Neural cell (in vitro differentiated cells): ENCODE measurements at regions not wholly inside any gene's neighbourhood (a gene's known extent, or its start where the extent isn't known, plus 50 kb on each side); places are given as distances from the start of the nearest gene placed in this dataset.

Experiments
- H2AFZ ChIP-seq: fragments of 200-600, 300-800 bp; sonication (generic), shearing (Covaris generic); 2 replicates; pipeline ENCODE4 v1.6.0; 2014; ENCODE audit warnings: low read depth, mild to moderate bottlenecking, antibody characterized with exemption, low read length, moderate library complexity
- H3F3A ChIP-seq: fragments of 200-600 bp; shearing (Covaris generic); 2 replicates; pipeline ENCODE4 v1.6.1; 2016; ENCODE audit warnings: mild to moderate bottlenecking, moderate library complexity, mixed read lengths, antibody characterized with exemption, low read length; ENCODE audit not compliant: insufficient read depth, poor library complexity, severe bottlenecking
- H3K27ac ChIP-seq: fragments of 200-600, 300-800 bp; sonication (generic), shearing (Covaris generic); 2 replicates; pipeline ENCODE4 v1.5.1; 2014; ENCODE audit warnings: mild to moderate bottlenecking, low read length, moderate library complexity
- H3K27me3 ChIP-seq: fragments of 300-800, 200-600 bp; sonication (generic), shearing (Covaris generic); 2 replicates; pipeline ENCODE4 v1.6.0; 2014; ENCODE audit warnings: mild to moderate bottlenecking, low read depth, low read length, moderate library complexity; ENCODE audit not compliant: insufficient read depth
- H3K36me3 ChIP-seq: fragments of 300-800, 200-600 bp; sonication (generic), shearing (Covaris generic); 2 replicates; pipeline ENCODE4 v1.5.1; 2014; ENCODE audit warnings: mild to moderate bottlenecking, antibody characterized with exemption, low read length, moderate library complexity; ENCODE audit not compliant: insufficient read depth
- H3K4me2 ChIP-seq: fragments of 300-800, 200-600 bp; sonication (generic), shearing (Covaris generic); 2 replicates; pipeline ENCODE4 v1.6.0; 2014; ENCODE audit warnings: mild to moderate bottlenecking, low read length
- H3K4me3 ChIP-seq: fragments of 300-800, 200-600 bp; sonication (generic), shearing (Covaris generic); 2 replicates; pipeline ENCODE4 v1.5.1; 2014; ENCODE audit warnings: mild to moderate bottlenecking, low read length, moderate library complexity
- H3K79me2 ChIP-seq: fragments of 200-600 bp; shearing (Covaris generic); replicated peaks from 2 replicates; pipeline ENCODE4 v1.6.0; 2014; ENCODE audit warnings: mild to moderate bottlenecking, low read length, moderate library complexity; ENCODE audit not compliant: insufficient read depth
- H3K9ac ChIP-seq: fragments of 300-800, 200-600 bp; sonication (generic), shearing (Covaris generic); 2 replicates; pipeline ENCODE4 v1.6.1; 2016; ENCODE audit warnings: mild to moderate bottlenecking, low read length, mixed read lengths
- H3K9me2 ChIP-seq: fragments of 200-600 bp; shearing (Covaris generic); 2 replicates; pipeline ENCODE4 v1.6.1; 2016; ENCODE audit warnings: mild to moderate bottlenecking, low read length, mixed read lengths; ENCODE audit not compliant: insufficient read depth
- H3K9me3 ChIP-seq: fragments of 200-600, 300-800 bp; sonication (generic), shearing (Covaris generic); 2 replicates; pipeline ENCODE4 v1.6.1; 2016; ENCODE audit warnings: mild to moderate bottlenecking, mixed run types, low read length, moderate library complexity, mixed read lengths
- H4K20me1 ChIP-seq: fragments of 200-600 bp; shearing (Covaris generic); 2 replicates; pipeline ENCODE4 v1.6.1; 2016; ENCODE audit warnings: mild to moderate bottlenecking, mixed run types; ENCODE audit not compliant: insufficient read depth
- CTCF ChIP-seq: fragments of 450-650 bp; IDR thresholded peaks from 2 replicates; pipeline ENCODE4 v1.5.1; 2014; ENCODE audit warnings: antibody characterized with exemption, mild to moderate bottlenecking, moderate library complexity; ENCODE audit not compliant: poor library complexity, severe bottlenecking
- EP300 ChIP-seq: fragments of 450-650 bp; conservative IDR thresholded peaks from 2 replicates; pipeline ENCODE4 v1.6.1; 2014; ENCODE audit warnings: antibody characterized with exemption, mild to moderate bottlenecking, moderate library complexity; ENCODE audit not compliant: poor library complexity, severe bottlenecking
- EZH2 ChIP-seq: fragments of 200-600, 300-800 bp; shearing (Covaris generic), sonication (generic); IDR thresholded peaks from 2 replicates; pipeline ENCODE4 v1.6.1; 2014; ENCODE audit warnings: antibody characterized with exemption, low read length, borderline replicate concordance, mild to moderate bottlenecking; ENCODE audit not compliant: insufficient read depth, poor library complexity, severe bottlenecking
- MXI1 ChIP-seq: fragments of 450-650 bp; conservative IDR thresholded peaks from 2 replicates; pipeline ENCODE4 v1.6.1; 2014; ENCODE audit warnings: antibody characterized with exemption, mild to moderate bottlenecking; ENCODE audit not compliant: poor library complexity, severe bottlenecking
- POLR2AphosphoS5 ChIP-seq: IDR thresholded peaks from 2 replicates; pipeline ENCODE4 v1.6.1; 2012
- RAD21 ChIP-seq: fragments of 450-650 bp; conservative IDR thresholded peaks from 2 replicates; pipeline ENCODE4 v1.6.1; 2014; ENCODE audit warnings: antibody characterized with exemption, mild to moderate bottlenecking, moderate library complexity
- SMC3 ChIP-seq: fragments of 450-650 bp; conservative IDR thresholded peaks from 2 replicates; pipeline ENCODE4 v1.6.1; 2014; ENCODE audit warnings: antibody characterized with exemption, mild to moderate bottlenecking, moderate library complexity; ENCODE audit not compliant: poor library complexity
- TAF1 ChIP-seq: IDR thresholded peaks from 2 replicates; pipeline ENCODE4 v1.6.1; 2012; ENCODE audit warnings: low read depth
- TF ChIP-seq, protein P1 (sequence below): IDR thresholded peaks from 2 replicates; pipeline ENCODE4 v1.6.1; 2012; ENCODE audit warnings: borderline replicate concordance

- Histone ChIP-seq H3K4me2 (no peak overlapping the region), H3K36me3 (no peaks in the 10 kb centered on the region), H3K9ac (no peak overlapping the region), H3K9me2 (no peaks in the 10 kb centered on the region), H3K27ac (no peak overlapping the region), H3K4me3 (no peak overlapping the region), H3F3A (no peaks in the 10 kb centered on the region), H3K9me3 (no peaks in the 10 kb centered on the region), H4K20me1 (no peaks in the 10 kb centered on the region), H2AFZ (no peak overlapping the region), H3K27me3 (no peaks in the 10 kb centered on the region), H3K79me2 (no peaks in the 10 kb centered on the region)
- TF ChIP-seq RAD21, result no peak
- TF ChIP-seq TAF1, result no peak
- no peak for TF ChIP-seq CTCF
- TF ChIP-seq POLR2AphosphoS5, result no peak
Measured at GRCh38 chr10:124344931-124345330, 73.8 kb downstream of the OAT start.

DNA sequence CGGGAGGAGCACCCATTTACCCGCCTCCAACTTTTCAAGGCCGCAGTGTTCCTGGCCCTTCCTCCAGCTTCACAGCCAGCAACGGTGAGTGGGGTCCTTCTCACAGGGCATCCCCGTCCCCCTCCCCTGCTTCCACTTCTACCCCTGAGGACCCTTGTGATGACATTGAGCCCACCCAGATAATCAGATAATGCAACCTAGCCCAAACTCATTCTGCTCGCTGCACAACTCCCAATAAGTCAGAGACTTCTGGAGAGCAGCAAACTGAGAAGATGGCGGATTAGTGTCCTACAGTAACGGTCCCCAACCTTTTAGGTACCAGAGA is 74.5 kb downstream of the OAT start:
- Histone ChIP-seq H3K9ac (no peak overlapping the region), H3K9me3 (no peaks in the 10 kb centered on the region), H3K9me2 (no peaks in the 10 kb centered on the region), H3K4me3 (no peak overlapping the region), H3F3A (no peaks in the 10 kb centered on the region), H3K27ac (no peak overlapping the region), H3K36me3 (no peaks in the 10 kb centered on the region), H2AFZ (no peak overlapping the region), H3K27me3 (no peaks in the 10 kb centered on the region), H3K4me2 (no peak overlapping the region), H4K20me1 (no peaks in the 10 kb centered on the region), H3K79me2 (no peaks in the 10 kb centered on the region)
- TF ChIP-seq SMC3, result no peak
- no peak for TF ChIP-seq EZH2
- no peak for TF ChIP-seq RAD21
- no peak for TF ChIP-seq MXI1
- TF ChIP-seq CTCF, result no peak
- TF ChIP-seq TAF1, result no peak
- TF ChIP-seq, protein P1, sequence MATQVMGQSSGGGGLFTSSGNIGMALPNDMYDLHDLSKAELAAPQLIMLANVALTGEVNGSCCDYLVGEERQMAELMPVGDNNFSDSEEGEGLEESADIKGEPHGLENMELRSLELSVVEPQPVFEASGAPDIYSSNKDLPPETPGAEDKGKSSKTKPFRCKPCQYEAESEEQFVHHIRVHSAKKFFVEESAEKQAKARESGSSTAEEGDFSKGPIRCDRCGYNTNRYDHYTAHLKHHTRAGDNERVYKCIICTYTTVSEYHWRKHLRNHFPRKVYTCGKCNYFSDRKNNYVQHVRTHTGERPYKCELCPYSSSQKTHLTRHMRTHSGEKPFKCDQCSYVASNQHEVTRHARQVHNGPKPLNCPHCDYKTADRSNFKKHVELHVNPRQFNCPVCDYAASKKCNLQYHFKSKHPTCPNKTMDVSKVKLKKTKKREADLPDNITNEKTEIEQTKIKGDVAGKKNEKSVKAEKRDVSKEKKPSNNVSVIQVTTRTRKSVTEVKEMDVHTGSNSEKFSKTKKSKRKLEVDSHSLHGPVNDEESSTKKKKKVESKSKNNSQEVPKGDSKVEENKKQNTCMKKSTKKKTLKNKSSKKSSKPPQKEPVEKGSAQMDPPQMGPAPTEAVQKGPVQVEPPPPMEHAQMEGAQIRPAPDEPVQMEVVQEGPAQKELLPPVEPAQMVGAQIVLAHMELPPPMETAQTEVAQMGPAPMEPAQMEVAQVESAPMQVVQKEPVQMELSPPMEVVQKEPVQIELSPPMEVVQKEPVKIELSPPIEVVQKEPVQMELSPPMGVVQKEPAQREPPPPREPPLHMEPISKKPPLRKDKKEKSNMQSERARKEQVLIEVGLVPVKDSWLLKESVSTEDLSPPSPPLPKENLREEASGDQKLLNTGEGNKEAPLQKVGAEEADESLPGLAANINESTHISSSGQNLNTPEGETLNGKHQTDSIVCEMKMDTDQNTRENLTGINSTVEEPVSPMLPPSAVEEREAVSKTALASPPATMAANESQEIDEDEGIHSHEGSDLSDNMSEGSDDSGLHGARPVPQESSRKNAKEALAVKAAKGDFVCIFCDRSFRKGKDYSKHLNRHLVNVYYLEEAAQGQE, result no peak
- TF ChIP-seq EP300, result no peak
- TF ChIP-seq POLR2AphosphoS5, result no peak
